Karpas-422 (cell line): ENCODE measurements at regions not wholly inside any gene's neighbourhood (a gene's known extent, or its start where the extent isn't known, plus 50 kb on each side); places are given as distances from the start of the nearest gene placed in this dataset.

Source experiments
- DNase-seq: peaks from one replicate; pipeline ENCODE4 v3.0.0-alpha.2; 2015
- H2AFZ ChIP-seq: fragments of 200-600 bp; sonication (generic); 2 replicates; pipeline ENCODE4 v1.6.1; 2014; ENCODE audit warnings: antibody characterized with exemption, low read length, mixed read lengths
- H3K27ac ChIP-seq: fragments of 200-600 bp; sonication (generic); 2 replicates; pipeline ENCODE4 v1.5.1; 2014; ENCODE audit warnings: mild to moderate bottlenecking, low read length, moderate library complexity
- H3K27me3 ChIP-seq: fragments of 200-600 bp; sonication (generic); 2 replicates; pipeline ENCODE4 v1.6.1; 2014; ENCODE audit warnings: low read length, mixed read lengths
- H3K36me3 ChIP-seq: fragments of 200-600 bp; sonication (generic); 2 replicates; pipeline ENCODE4 v1.6.1; 2014; ENCODE audit warnings: low read length, mixed read lengths; ENCODE audit not compliant: insufficient read depth
- H3K4me1 ChIP-seq: fragments of 200-600 bp; sonication (generic); 2 replicates; pipeline ENCODE4 v1.6.1; 2014; ENCODE audit warnings: mild to moderate bottlenecking, low read length, mixed read lengths
- H3K4me2 ChIP-seq: fragments of 200-600 bp; sonication (generic); 2 replicates; pipeline ENCODE4 v1.6.1; 2014; ENCODE audit warnings: low read length, low read depth, mild to moderate bottlenecking; ENCODE audit not compliant: poor library complexity, severe bottlenecking
- H3K4me3 ChIP-seq: fragments of 200-600 bp; sonication (generic); 2 replicates; pipeline ENCODE4 v1.5.1; 2014; ENCODE audit warnings: mild to moderate bottlenecking, antibody characterized with exemption, low read length, mixed read lengths
- H3K79me2 ChIP-seq: fragments of 200-600 bp; sonication (generic); 2 replicates; pipeline ENCODE4 v1.6.1; 2014; ENCODE audit warnings: mild to moderate bottlenecking, low read length, mixed read lengths
- H3K9ac ChIP-seq: fragments of 200-600 bp; sonication (generic); 2 replicates; pipeline ENCODE4 v1.6.0; 2014; ENCODE audit warnings: low read length
- H3K9me2 ChIP-seq: fragments of 200-600 bp; sonication (generic), shearing (Covaris generic); replicated peaks from 2 replicates; pipeline ENCODE4 v1.6.0; 2014; ENCODE audit warnings: mild to moderate bottlenecking, low read length, moderate library complexity; ENCODE audit not compliant: insufficient read depth
- H3K9me3 ChIP-seq: fragments of 300-700, 200-600 bp; sonication (generic); 2 replicates; pipeline ENCODE4 v1.6.1; 2014; ENCODE audit warnings: low read length, mixed read lengths
- H4K20me1 ChIP-seq: fragments of 200-600 bp; sonication (generic); 2 replicates; pipeline ENCODE4 v1.6.1; 2014; ENCODE audit warnings: mild to moderate bottlenecking, antibody characterized with exemption, low read length, low read depth; ENCODE audit not compliant: insufficient read depth

DNA sequence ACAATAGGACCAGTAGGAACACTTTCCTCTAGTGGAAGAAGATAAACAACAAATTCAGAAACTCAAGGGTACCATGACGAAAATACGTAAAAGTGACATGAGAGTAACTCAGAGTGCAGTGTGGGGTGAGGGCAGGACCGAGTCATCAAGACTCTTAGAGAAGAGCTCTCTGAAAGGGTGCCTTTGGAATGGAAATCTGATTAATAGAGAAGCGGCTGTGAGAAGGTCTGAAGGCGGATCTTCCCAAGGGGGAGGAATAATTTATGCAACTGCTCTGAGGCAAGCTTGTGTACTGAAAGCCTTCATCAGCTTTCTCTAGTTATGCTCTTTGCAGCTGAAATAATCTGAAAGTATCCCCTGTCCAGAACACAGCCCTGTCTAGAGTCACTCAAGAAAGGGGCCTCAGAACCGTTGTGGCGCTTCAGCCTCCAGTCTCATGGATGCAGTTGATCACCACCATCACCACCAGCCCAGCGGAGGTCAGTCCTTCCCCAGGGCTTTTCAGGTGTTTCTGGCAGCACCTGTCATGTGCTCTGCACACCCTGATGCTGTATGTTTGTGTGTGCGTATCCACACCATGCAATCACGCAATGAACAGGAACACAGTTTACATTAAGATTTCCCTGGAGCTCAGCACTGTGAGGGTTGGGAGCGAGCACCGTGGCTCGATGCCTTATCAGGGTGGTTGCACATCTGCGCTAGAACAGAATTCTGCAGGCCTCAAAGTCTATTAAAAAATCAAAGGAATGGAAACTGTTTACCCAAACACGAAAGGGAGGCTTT, 396.5 kb downstream of the SMOC2 start:
- no peak for DNase-seq
- no peak overlapping the region for H3K27ac ChIP-seq
- no peak overlapping the region for H3K4me3 ChIP-seq
- H3K27me3 ChIP-seq, result no peaks in the 10 kb centered on the region
- H3K9me3 ChIP-seq, result no peaks in the 10 kb centered on the region; the same call in 1 of the 2 replicates
- no peaks in the 10 kb centered on the region for H3K4me1 ChIP-seq
- no peak overlapping the region for H3K9ac ChIP-seq
- no peak overlapping the region for H2AFZ ChIP-seq
- no peak overlapping the region for H3K4me2 ChIP-seq
- no peaks in the 10 kb centered on the region for H3K36me3 ChIP-seq
- no peaks in the 10 kb centered on the region for H3K9me2 ChIP-seq
- no peaks in the 10 kb centered on the region for H3K79me2 ChIP-seq
- H4K20me1 ChIP-seq, result no peaks in the 10 kb centered on the region

DNA sequence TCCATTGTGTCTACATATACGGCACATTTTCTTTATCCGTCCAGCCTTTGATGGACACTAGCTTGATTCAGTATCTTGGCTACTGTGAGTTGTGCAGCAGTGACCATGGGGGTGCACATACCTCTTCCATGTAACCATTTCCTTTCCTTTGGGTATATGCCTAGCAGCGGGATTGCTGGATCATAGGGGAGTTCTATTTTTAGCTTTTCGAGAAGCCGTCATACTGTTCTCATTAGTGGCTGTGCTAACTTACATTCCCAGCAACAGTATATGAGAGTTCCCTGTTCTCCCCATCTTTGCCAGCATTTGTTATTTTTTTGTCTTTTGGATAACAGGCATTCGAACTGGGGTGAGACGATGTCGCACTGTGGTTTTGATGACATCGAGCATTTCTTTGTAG, 395.0 kb downstream of the SMOC2 start:
- Histone ChIP-seq H3K9me3 (no peaks in the 10 kb centered on the region; the same call in 1 of the 2 replicates), H4K20me1 (no peaks in the 10 kb centered on the region), H3K4me3 (no peak overlapping the region), H3K9me2 (no peaks in the 10 kb centered on the region), H2AFZ (no peak overlapping the region), H3K79me2 (no peaks in the 10 kb centered on the region), H3K4me2 (no peak overlapping the region), H3K27me3 (no peaks in the 10 kb centered on the region), H3K4me1 (no peaks in the 10 kb centered on the region), H3K36me3 (no peaks in the 10 kb centered on the region), H3K27ac (no peak overlapping the region), H3K9ac (no peak overlapping the region)
- DNase-seq, result no peak

DNA sequence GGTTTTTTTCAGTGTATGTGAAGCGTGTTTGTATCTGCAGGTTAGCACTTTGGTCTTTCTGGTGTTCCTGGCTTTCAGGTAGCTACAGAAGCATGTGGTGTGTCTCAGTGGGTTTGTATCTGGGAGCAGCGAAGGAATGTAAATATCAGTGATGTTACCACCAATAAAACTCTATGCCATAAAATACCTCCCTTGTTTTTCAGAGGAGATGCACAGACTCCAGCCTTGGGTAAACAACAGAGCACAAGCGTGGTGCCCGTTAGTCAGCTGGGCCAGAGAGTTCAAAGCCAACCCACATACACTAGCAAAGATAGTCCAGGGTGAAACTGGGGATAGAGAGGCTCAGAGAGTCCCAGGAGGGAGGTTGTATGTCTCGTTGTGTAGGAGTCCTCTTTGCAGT, 393.8 kb downstream of the SMOC2 start:
- Histone ChIP-seq H3K4me3 (no peak overlapping the region), H3K9me3 (no peaks in the 10 kb centered on the region; the same call in 1 of the 2 replicates), H3K9ac (no peak overlapping the region), H3K79me2 (no peaks in the 10 kb centered on the region), H3K4me1 (no peaks in the 10 kb centered on the region), H3K36me3 (no peaks in the 10 kb centered on the region), H3K27ac (no peak overlapping the region), H4K20me1 (no peaks in the 10 kb centered on the region), H2AFZ (no peak overlapping the region), H3K4me2 (no peak overlapping the region), H3K9me2 (no peaks in the 10 kb centered on the region), H3K27me3 (no peaks in the 10 kb centered on the region)
- no peak for DNase-seq

DNA sequence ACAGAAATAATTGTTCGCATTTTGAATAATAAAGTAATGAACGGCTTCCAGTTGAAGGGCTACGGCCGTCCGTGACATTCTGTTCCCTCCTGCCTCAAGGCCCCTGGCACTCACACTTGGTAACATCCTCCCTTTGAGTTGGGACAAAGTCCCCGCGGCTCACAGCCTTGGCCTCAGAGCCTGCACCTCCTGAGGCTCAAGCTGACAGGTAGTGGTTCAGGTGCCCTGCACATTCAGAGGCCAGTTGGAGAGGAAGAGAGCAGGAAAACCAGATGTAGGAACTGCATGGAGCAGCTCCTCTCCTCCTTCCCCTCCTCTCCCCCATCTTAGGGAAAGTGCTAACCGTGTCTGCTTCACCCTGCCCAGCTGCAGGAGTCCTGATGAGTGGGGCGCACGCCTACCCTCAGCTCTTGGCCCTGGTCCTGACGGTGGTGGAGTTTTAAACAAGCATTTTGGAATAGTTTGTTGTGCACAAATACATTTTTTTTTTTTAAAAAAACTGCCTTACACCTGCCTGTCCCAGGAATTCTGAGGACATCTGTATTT, 393.1 kb downstream of the SMOC2 start:
- no peak for DNase-seq
- no peaks in the 10 kb centered on the region for H3K79me2 ChIP-seq
- H3K36me3 ChIP-seq, result no peaks in the 10 kb centered on the region
- no peak overlapping the region for H3K27ac ChIP-seq
- H3K4me3 ChIP-seq, result no peak overlapping the region
- no peaks in the 10 kb centered on the region for H3K9me3 ChIP-seq
- H3K27me3 ChIP-seq, result no peaks in the 10 kb centered on the region
- no peak overlapping the region for H3K9ac ChIP-seq
- H3K9me2 ChIP-seq, result no peaks in the 10 kb centered on the region
- H3K4me1 ChIP-seq, result no peaks in the 10 kb centered on the region
- H3K4me2 ChIP-seq, result no peak overlapping the region
- no peaks in the 10 kb centered on the region for H4K20me1 ChIP-seq
- H2AFZ ChIP-seq, result no peak overlapping the region

DNA sequence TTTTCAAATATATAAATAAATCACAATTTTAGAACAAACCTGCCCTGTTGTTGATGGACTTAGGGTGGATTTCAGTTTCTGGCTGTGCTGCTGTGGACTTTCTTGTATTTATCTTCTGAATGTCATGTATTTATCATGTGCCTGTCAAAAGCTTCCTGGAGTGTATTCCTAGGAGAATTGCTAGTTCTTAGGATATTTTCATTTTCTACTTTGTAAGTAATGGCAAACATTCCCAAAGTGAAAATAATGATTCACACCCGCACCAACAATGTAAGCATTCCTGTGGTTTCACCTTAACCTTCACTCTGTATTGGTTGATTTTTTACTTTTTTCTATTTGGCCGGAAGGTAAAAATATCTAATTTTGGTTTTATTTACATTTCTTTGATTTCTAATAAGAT, 387.8 kb downstream of the SMOC2 start:
- no peaks in the 10 kb centered on the region for H3K36me3 ChIP-seq
- DNase-seq, result no peak
- H3K4me3 ChIP-seq, result no peak overlapping the region
- no peaks in the 10 kb centered on the region for H3K9me3 ChIP-seq
- no peaks in the 10 kb centered on the region for H4K20me1 ChIP-seq
- no peak overlapping the region for H3K27ac ChIP-seq
- no peaks in the 10 kb centered on the region for H3K27me3 ChIP-seq
- H2AFZ ChIP-seq, result no peak overlapping the region
- no peaks in the 10 kb centered on the region for H3K9me2 ChIP-seq
- no peaks in the 10 kb centered on the region for H3K4me1 ChIP-seq
- H3K9ac ChIP-seq, result no peak overlapping the region
- H3K4me2 ChIP-seq, result no peak overlapping the region
- H3K79me2 ChIP-seq, result no peaks in the 10 kb centered on the region

DNA sequence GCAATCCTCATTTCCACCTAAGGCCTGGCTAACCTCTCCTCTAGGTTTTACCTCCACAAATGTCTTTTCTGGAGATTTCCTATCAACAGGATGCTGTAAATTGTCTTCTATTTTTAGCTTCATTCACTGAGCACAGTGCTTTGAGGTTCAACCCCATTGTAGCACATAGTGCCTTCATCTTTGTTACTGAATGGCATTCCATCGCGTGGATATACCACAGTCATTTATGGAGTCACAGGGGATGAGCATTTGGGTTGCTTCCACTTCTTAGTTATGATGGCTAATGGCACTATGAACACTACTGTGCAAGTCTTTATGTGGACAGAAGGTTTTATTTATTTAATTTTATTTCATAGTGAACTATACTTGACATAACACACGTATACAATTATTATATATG, 387.1 kb downstream of the SMOC2 start:
- H3K4me1 ChIP-seq, result no peaks in the 10 kb centered on the region
- no peaks in the 10 kb centered on the region for H3K27me3 ChIP-seq
- no peaks in the 10 kb centered on the region for H3K9me2 ChIP-seq
- no peaks in the 10 kb centered on the region for H4K20me1 ChIP-seq
- H3K9ac ChIP-seq, result no peak overlapping the region
- H3K27ac ChIP-seq, result no peak overlapping the region
- no peak overlapping the region for H2AFZ ChIP-seq
- H3K79me2 ChIP-seq, result no peaks in the 10 kb centered on the region
- DNase-seq, result no peak
- no peaks in the 10 kb centered on the region for H3K9me3 ChIP-seq
- H3K4me2 ChIP-seq, result no peak overlapping the region
- H3K36me3 ChIP-seq, result no peaks in the 10 kb centered on the region
- no peak overlapping the region for H3K4me3 ChIP-seq

DNA sequence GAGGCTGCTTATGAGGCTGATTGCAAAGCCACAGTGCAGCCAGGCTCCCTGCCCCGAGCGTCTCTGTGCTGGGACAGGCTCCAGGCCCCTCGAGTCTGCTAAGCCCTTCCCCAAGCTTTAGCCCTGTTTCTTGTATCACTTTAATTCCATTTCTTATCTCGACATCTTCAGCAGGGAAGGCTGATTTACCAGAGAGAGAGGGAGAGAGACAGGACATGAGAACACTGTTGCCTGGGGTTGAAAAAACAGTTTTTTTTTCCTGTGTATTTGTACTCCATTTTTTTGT, 386.5 kb downstream of the SMOC2 start:
- Histone ChIP-seq H3K9me3 (no peaks in the 10 kb centered on the region), H4K20me1 (no peaks in the 10 kb centered on the region), H3K4me1 (no peaks in the 10 kb centered on the region), H3K27me3 (no peaks in the 10 kb centered on the region), H3K4me2 (no peak overlapping the region), H3K27ac (no peak overlapping the region), H3K9ac (no peak overlapping the region), H3K4me3 (no peak overlapping the region), H3K36me3 (no peaks in the 10 kb centered on the region), H3K79me2 (no peaks in the 10 kb centered on the region), H3K9me2 (no peaks in the 10 kb centered on the region), H2AFZ (no peak overlapping the region)
- no peak for DNase-seq

DNA sequence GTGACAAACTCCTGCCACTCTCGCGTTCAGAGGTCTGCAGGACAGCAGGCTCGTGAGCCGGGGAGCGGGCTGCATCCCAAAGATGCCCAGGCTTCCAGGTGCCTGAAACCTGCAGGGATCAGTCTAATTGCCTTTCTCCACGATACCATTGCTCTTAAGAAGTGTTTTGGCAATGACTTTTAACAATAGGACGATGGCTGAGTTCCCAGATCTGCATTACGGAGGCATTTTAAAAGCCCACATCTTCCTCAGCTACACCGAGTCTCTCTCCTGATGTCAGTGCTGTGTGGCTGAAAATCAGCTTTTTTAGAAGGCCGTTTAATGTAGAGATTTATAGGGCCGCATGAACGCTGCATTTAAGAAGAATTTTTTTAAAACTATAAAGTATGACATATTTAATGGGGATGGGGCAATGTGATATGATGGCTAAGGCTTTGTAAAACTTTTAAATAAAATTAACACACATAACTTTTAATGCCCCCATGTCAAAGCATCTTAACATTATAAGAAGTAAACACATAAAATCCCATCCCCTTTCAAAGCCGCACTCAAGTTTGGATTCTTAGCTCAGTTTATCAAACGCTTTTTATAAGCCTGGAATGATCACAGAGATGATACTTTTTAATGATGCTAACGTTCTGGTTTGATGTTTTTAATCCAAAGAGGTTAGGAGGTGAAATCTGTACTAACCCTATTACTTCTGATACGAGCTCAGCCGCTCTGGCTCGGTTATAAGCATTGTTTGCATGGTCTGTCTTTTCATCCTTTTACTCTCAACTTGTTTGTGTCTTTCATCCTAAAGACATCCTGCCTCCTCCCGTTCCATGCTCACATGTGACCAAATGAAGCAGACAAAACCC, 386.0 kb downstream of the SMOC2 start:
- H3K9me2 ChIP-seq, result no peaks in the 10 kb centered on the region
- H3K9me3 ChIP-seq, result no peaks in the 10 kb centered on the region
- no peaks in the 10 kb centered on the region for H3K4me1 ChIP-seq
- no peak overlapping the region for H3K27ac ChIP-seq
- H3K36me3 ChIP-seq, result no peaks in the 10 kb centered on the region
- no peak overlapping the region for H3K4me2 ChIP-seq
- no peaks in the 10 kb centered on the region for H3K79me2 ChIP-seq
- no peak overlapping the region for H2AFZ ChIP-seq
- no peak overlapping the region for H3K4me3 ChIP-seq
- no peaks in the 10 kb centered on the region for H3K27me3 ChIP-seq
- no peaks in the 10 kb centered on the region for H4K20me1 ChIP-seq
- DNase-seq, result no peak
- H3K9ac ChIP-seq, result no peak overlapping the region
